Small intestine (tissue), 7 donors: ENCODE measurements at regions not wholly inside any gene's neighbourhood (a gene's known extent, or its start where the extent isn't known, plus 50 kb on each side); places are given as distances from the start of the nearest gene placed in this dataset.

Source experiments
- DNase-seq, 2 donors: peaks; one replicate each; pipeline versions ENCODE4 v3.0.0 to v3.0.0-alpha.2; 2013
- FAIRE-seq: peaks from 2 replicates; lab custom pipeline; 2012; peaks lifted over from hg19 to GRCh38; lab: Jason Lieb, UNC
- H3K27ac ChIP-seq, 3 donors: one replicate each; pipeline ENCODE4 v1.5.1; 2013; ENCODE audit warnings: low read length in 2 of 3, mild to moderate bottlenecking in 2 of 3, control low read depth in 1 of 3, inconsistent platforms in 1 of 3, low read depth in 1 of 3, moderate library complexity in 1 of 3
- H3K27me3 ChIP-seq, 3 donors: one replicate each; pipeline ENCODE4 v1.6.1; 2013; ENCODE audit warnings: low read length in 3 of 3, inconsistent platforms in 1 of 3; ENCODE audit not compliant: control insufficient read depth in 3 of 3, insufficient read depth in 3 of 3
- H3K36me3 ChIP-seq, 3 donors: one replicate each; pipeline ENCODE4 v1.6.1; 2013; ENCODE audit warnings: low read length in 3 of 3, inconsistent platforms in 1 of 3, low read depth in 1 of 3, mild to moderate bottlenecking in 1 of 3, moderate library complexity in 1 of 3; ENCODE audit not compliant: control insufficient read depth in 3 of 3, insufficient read depth in 2 of 3
- H3K4me1 ChIP-seq, 3 donors: one replicate each; pipeline ENCODE4 v1.6.1; 2013; ENCODE audit warnings: low read length in 2 of 3, inconsistent platforms in 1 of 3, low read depth in 1 of 3, mild to moderate bottlenecking in 1 of 3, moderate library complexity in 1 of 3; ENCODE audit not compliant: control insufficient read depth in 3 of 3, insufficient read depth in 2 of 3
- H3K4me3 ChIP-seq, 3 donors: one replicate each; pipeline ENCODE4 v1.5.1; 2013; ENCODE audit warnings: low read length in 3 of 3, control low read depth in 1 of 3, inconsistent platforms in 1 of 3, low read depth in 1 of 3, mild to moderate bottlenecking in 1 of 3, moderate library complexity in 1 of 3
- H3K9me3 ChIP-seq, 2 donors: one replicate each; pipeline ENCODE4 v1.6.1; 2013; ENCODE audit warnings: low read depth in 1 of 2, low read length in 1 of 2; ENCODE audit not compliant: control insufficient read depth in 2 of 2, insufficient read depth in 1 of 2
- WGBS, 3 donors: extraction: QIAGEN DNeasy Blood & Tissue Kit; methylation state at CpG; one replicate each; pipeline ENCODE4 v1.1.7; 2013; 5-methylcytosine and 5-hydroxymethylcytosine counted together
- donor health status: healthy with polysubstance abuse.
- donor health status: control.
- donor health status: control.
- donor health status: Bipolar disorder and iron deficiency.
- donor health status: healthy.

DNA sequence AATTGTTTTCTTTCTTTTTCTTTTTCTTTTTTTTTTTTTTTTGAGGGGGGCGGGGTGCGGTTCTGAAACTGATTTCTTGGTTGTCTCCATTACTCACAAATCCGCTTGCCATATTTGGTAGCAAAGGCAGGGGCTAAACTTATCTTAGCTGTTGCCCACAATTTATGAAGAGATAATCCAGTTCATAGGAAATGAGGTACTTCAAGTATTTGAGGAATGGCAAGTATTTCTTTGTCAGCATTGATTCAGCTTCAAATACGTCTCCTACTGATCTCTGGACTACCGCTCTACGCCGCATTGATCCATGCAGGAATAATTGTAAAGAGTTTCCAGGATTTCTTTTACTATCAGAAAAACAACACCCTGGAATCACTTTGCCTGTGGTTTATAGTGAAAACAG, 289.2 kb upstream of the DPYD start:
- H3K4me1 ChIP-seq: no peaks in the 10 kb centered on the region
- FAIRE-seq (no peak), DNase-seq (no peak)
- peaks cover 0 to 2% (median 0%) of the 10 kb centered on the region in 3 donors for H3K27me3 ChIP-seq
- H3K36me3 ChIP-seq: no peaks in the 10 kb centered on the region
- no peak overlapping the region for H3K4me3 ChIP-seq
- 48 to 67% (median 54%) methylated on average over 7 of the region's 7 CpGs for WGBS, 3 donors
- H3K27ac ChIP-seq: no peak overlapping the region
- no peaks in the 10 kb centered on the region for H3K9me3 ChIP-seq

GRCh38 chr1:98205291-98206017, 284.6 kb upstream of the DPYD start:
- Histone ChIP-seq H3K27ac (no peak overlapping the region), H3K27me3 (peaks cover 0 to 2% (median 0%) of the 10 kb centered on the region in 3 donors), H3K4me3 (no peak overlapping the region), H3K36me3 (no peaks in the 10 kb centered on the region), H3K4me1 (no peaks in the 10 kb centered on the region), H3K9me3 (no peaks in the 10 kb centered on the region)
- DNase-seq: no peak
- WGBS, 3 donors: 35 to 81% (median 67%) methylated on average over 1 of the region's 1 CpG
- no peak for FAIRE-seq

GRCh38 chr1:98203466-98203865, 282.6 kb upstream of the DPYD start:
- no peak overlapping the region for H3K4me3 ChIP-seq
- no peaks in the 10 kb centered on the region for H3K4me1 ChIP-seq
- no peak overlapping the region for H3K27ac ChIP-seq
- H3K27me3 ChIP-seq: no peaks in the 10 kb centered on the region
- H3K36me3 ChIP-seq: no peaks in the 10 kb centered on the region
- DNase-seq: no peak
- 33 to 40% (median 38%) methylated on average over 2 of the region's 2 CpGs for WGBS, 3 donors
- H3K9me3 ChIP-seq: no peaks in the 10 kb centered on the region
- FAIRE-seq: no peak

DNA sequence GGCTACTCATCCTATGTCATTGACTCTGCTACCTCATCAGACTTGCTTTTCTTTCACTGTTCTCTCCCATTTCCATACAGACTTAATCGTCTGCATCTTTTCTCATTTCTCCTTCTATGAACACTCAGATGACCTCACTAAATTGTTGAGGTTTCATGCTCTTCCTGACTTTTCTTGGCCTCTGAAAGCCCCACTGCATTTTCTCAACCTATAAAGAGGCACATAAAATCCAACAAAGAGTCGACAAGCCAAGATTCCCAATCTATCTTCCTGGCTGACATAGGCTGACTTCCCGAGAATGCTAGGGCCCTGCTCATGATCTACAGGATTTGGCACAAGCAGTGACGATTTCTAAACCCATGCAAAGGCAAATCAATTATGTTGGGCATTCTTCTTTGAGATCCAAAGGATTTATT, 280.8 kb upstream of the DPYD start:
- FAIRE-seq (no peak), DNase-seq (no peak)
- Histone ChIP-seq H3K4me1 (no peaks in the 10 kb centered on the region), H3K9me3 (no peaks in the 10 kb centered on the region), H3K27ac (no peak overlapping the region), H3K4me3 (no peak overlapping the region), H3K36me3 (no peaks in the 10 kb centered on the region), H3K27me3 (no peaks in the 10 kb centered on the region)
- WGBS, 3 donors: 53 to 70% (median 65%) methylated on average over 4 of the region's 4 CpGs

- Histone ChIP-seq H3K4me3 (no peak overlapping the region), H3K9me3 (no peaks in the 10 kb centered on the region), H3K36me3 (no peaks in the 10 kb centered on the region), H3K27ac (no peak overlapping the region), H3K4me1 (no peaks in the 10 kb centered on the region), H3K27me3 (peaks cover 0 to 4% (median 0%) of the 10 kb centered on the region in 3 donors)
- no peak for FAIRE-seq
- WGBS, 3 donors: 87 to 92% (median 90%) methylated on average over 3 of the region's 3 CpGs
- no peak for DNase-seq
These were observed 276.5 kb upstream of the DPYD start for GRCh38 chr1:98197356-98197755.

- Histone ChIP-seq H3K9me3 (no peaks in the 10 kb centered on the region), H3K4me1 (no peaks in the 10 kb centered on the region), H3K27ac (no peak overlapping the region), H3K27me3 (peaks cover 0 to 4% (median 0%) of the 10 kb centered on the region in 3 donors), H3K4me3 (no peak overlapping the region), H3K36me3 (no peaks in the 10 kb centered on the region)
- FAIRE-seq: no peak
- 93 to 96% (median 95%) methylated on average over 2 of the region's 2 CpGs for WGBS, 3 donors
- no peak for DNase-seq
These were observed 275.2 kb upstream of the DPYD start for GRCh38 chr1:98196012-98196411.

- Histone ChIP-seq H3K4me3 (no peak overlapping the region), H3K36me3 (no peaks in the 10 kb centered on the region), H3K27ac (no peak overlapping the region), H3K4me1 (no peaks in the 10 kb centered on the region), H3K9me3 (no peaks in the 10 kb centered on the region), H3K27me3 (no peaks in the 10 kb centered on the region)
- WGBS, 3 donors: 61 to 79% (median 68%) methylated on average over 1 of the region's 1 CpG
- FAIRE-seq (no peak), DNase-seq (no peak)
These were observed 267.9 kb upstream of the DPYD start for GRCh38 chr1:98188774-98189173.

- no peaks in the 10 kb centered on the region for H3K36me3 ChIP-seq
- H3K4me1 ChIP-seq: peaks cover 0 to 6% (median 2%) of the 10 kb centered on the region in 3 donors
- H3K27ac ChIP-seq: no peak overlapping the region
- WGBS, 3 donors: 78 to 89% (median 86%) methylated on average over 2 of the region's 2 CpGs
- H3K4me3 ChIP-seq: no peak overlapping the region
- H3K27me3 ChIP-seq: no peaks in the 10 kb centered on the region
- DNase-seq (no peak), FAIRE-seq (no peak)
- H3K9me3 ChIP-seq: no peaks in the 10 kb centered on the region
These were observed 264.0 kb upstream of the DPYD start for GRCh38 chr1:98184856-98185255.
